D721Med (cell line): ENCODE measurements at regions not wholly inside any gene's neighbourhood (a gene's known extent, or its start where the extent isn't known, plus 50 kb on each side); places are given as distances from the start of the nearest gene placed in this dataset.

Experiments used
- DNase-seq: peaks from one replicate; pipeline ENCODE4 v3.0.0; 2011; ENCODE audit warnings: low spot score; ENCODE audit not compliant: insufficient read length
- FAIRE-seq: peaks from 2 replicates; lab custom pipeline; 2011; peaks lifted over from hg19 to GRCh38; lab: Jason Lieb, UNC
- CTCF ChIP-seq: IDR thresholded peaks from 2 replicates; pipeline ENCODE4 v1.5.1; 2012; ENCODE audit warnings: mild to moderate bottlenecking, control low read depth; ENCODE audit not compliant: insufficient read depth; ENCODE audit errors: missing control alignments

GRCh38 chr3:181056136-181056732 lies 66.7 kb upstream of the DNAJC19 start:
- TF ChIP-seq CTCF = no peak
- DNase-seq (no peak), FAIRE-seq (no peak)

GRCh38 chr3:181054538-181054937 lies 65.0 kb upstream of the DNAJC19 start:
- TF ChIP-seq CTCF = no peak
- FAIRE-seq = no peak
- no peak for DNase-seq

- no peak for TF ChIP-seq CTCF
- DNase-seq (no peak), FAIRE-seq (no peak)
Observed at GRCh38 chr3:181052256-181052655, 62.7 kb upstream of the DNAJC19 start.

GRCh38 chr3:181050738-181051137 lies 61.2 kb upstream of the DNAJC19 start:
- FAIRE-seq (no peak), DNase-seq (no peak)
- no peak for TF ChIP-seq CTCF

- DNase-seq (no peak), FAIRE-seq (no peak)
- TF ChIP-seq CTCF = no peak
Observed at GRCh38 chr3:181040030-181040429, 50.5 kb upstream of the DNAJC19 start.
